ENCODE measurements at regions not wholly inside any gene's neighbourhood (a gene's known extent, or its start where the extent isn't known, plus 50 kb on each side); places are given as distances from the start of the nearest gene placed in this dataset.

- Histone ChIP-seq H3K4me1 (replicated peaks; ENCODE audit: insufficient read depth) (no peaks in the 10 kb centered on the region), H3K36me3 (ENCODE audit: low read depth) (no peaks in the 10 kb centered on the region), H3F3A (ENCODE audit: insufficient read depth, low read depth) (no peaks in the 10 kb centered on the region), H3K4me3 (no peak overlapping the region), H3K27ac (no peak overlapping the region), H3K4me2 (no peak overlapping the region), H2AFZ (no peak overlapping the region), H3K9me3 (ENCODE audit: insufficient read depth, low read depth) (no peaks in the 10 kb centered on the region), H3K9me2 (ENCODE audit: insufficient read depth) (no peaks in the 10 kb centered on the region), H3K27me3 (ENCODE audit: insufficient read depth, low read depth) (no peaks in the 10 kb centered on the region), H4K20me1 (ENCODE audit: insufficient read depth) (no peaks in the 10 kb centered on the region), H3K79me2 (ENCODE audit: low read depth) (no peaks in the 10 kb centered on the region)
- ChIA-PET CTCF (no interaction called here), POLR2A (ENCODE audit: unreplicated experiment) (no interaction called here)
- BruUV-seq (replicated peaks) = no TSS peak
- TF ChIP-seq CTCF (conservative IDR thresholded peaks at IDR 0.05) (no peak), EZH2 (IDR thresholded peaks at IDR 0.05; ENCODE audit: low read depth) (no peak)
- intact Hi-C loops (cut with micrococcal nuclease; ENCODE audit: unreplicated experiment) = no loop called here
- DNase-seq = no peak
Measured at GRCh38 chrX:94256396-94256795, 582.4 kb downstream of the FAM133A start.

- Histone ChIP-seq H3K4me3 (no peak overlapping the region), H4K20me1 (ENCODE audit: insufficient read depth) (no peaks in the 10 kb centered on the region), H3K9me2 (ENCODE audit: insufficient read depth) (no peaks in the 10 kb centered on the region), H3K27me3 (ENCODE audit: insufficient read depth, low read depth) (no peaks in the 10 kb centered on the region), H3K27ac (no peak overlapping the region), H3K4me2 (no peak overlapping the region), H3K9me3 (ENCODE audit: insufficient read depth, low read depth) (no peaks in the 10 kb centered on the region), H3K79me2 (ENCODE audit: low read depth) (no peaks in the 10 kb centered on the region), H3F3A (ENCODE audit: insufficient read depth, low read depth) (no peaks in the 10 kb centered on the region), H3K4me1 (replicated peaks; ENCODE audit: insufficient read depth) (no peaks in the 10 kb centered on the region), H3K36me3 (ENCODE audit: low read depth) (no peaks in the 10 kb centered on the region), H2AFZ (no peak overlapping the region)
- intact Hi-C loops (cut with micrococcal nuclease; ENCODE audit: unreplicated experiment) = no loop called here
- ChIA-PET CTCF (no interaction called here), POLR2A (ENCODE audit: unreplicated experiment) (no interaction called here)
- BruUV-seq (replicated peaks) = no TSS peak
- DNase-seq = no peak
- TF ChIP-seq EZH2 (IDR thresholded peaks at IDR 0.05; ENCODE audit: low read depth) = no peak
- no peak for TF ChIP-seq CTCF (conservative IDR thresholded peaks at IDR 0.05)
Measured at GRCh38 chrX:94265323-94265722, 591.3 kb downstream of the FAM133A start.

- peak; percentile 26; the same call in 1 of the 2 replicates for TF ChIP-seq CTCF (conservative IDR thresholded peaks at IDR 0.05)
- TF ChIP-seq EZH2 (IDR thresholded peaks at IDR 0.05; ENCODE audit: low read depth) = no peak
- DNase-seq = no peak
- Histone ChIP-seq H3K4me3 (no peak overlapping the region), H3K79me2 (ENCODE audit: low read depth) (no peaks in the 10 kb centered on the region), H3K36me3 (ENCODE audit: low read depth) (no peaks in the 10 kb centered on the region), H3K4me2 (no peak overlapping the region), H2AFZ (no peak overlapping the region), H3K4me1 (replicated peaks; ENCODE audit: insufficient read depth) (no peaks in the 10 kb centered on the region), H4K20me1 (ENCODE audit: insufficient read depth) (no peaks in the 10 kb centered on the region), H3K9me3 (ENCODE audit: insufficient read depth, low read depth) (no peaks in the 10 kb centered on the region), H3F3A (ENCODE audit: insufficient read depth, low read depth) (no peaks in the 10 kb centered on the region), H3K27ac (no peak overlapping the region), H3K9me2 (ENCODE audit: insufficient read depth) (no peaks in the 10 kb centered on the region), H3K27me3 (ENCODE audit: insufficient read depth, low read depth) (no peaks in the 10 kb centered on the region)
- intact Hi-C loops (cut with micrococcal nuclease; ENCODE audit: unreplicated experiment) = no loop called here
- ChIA-PET CTCF (no interaction called here), POLR2A (ENCODE audit: unreplicated experiment) (no interaction called here)
- no TSS peak for BruUV-seq (replicated peaks)
Measured at GRCh38 chrX:94288325-94288724, 614.3 kb downstream of the FAM133A start.

Measured in PC-9 (cell line).